NT2/D1 (cell line): ENCODE measurements at regions not wholly inside any gene's neighbourhood (a gene's known extent, or its start where the extent isn't known, plus 50 kb on each side); places are given as distances from the start of the nearest gene placed in this dataset.

Source experiments
- SUZ12 ChIP-seq: IDR thresholded peaks from 2 replicates; pipeline ENCODE4 v1.6.1; 2011; ENCODE audit not compliant: insufficient read length, insufficient read depth; ENCODE audit errors: extremely low read depth
- YY1 ChIP-seq: IDR thresholded peaks from 2 replicates; pipeline ENCODE4 v1.6.1; 2011; ENCODE audit not compliant: insufficient read length, insufficient read depth

- TF ChIP-seq SUZ12 (no peak), YY1 (no peak)
Observed at GRCh38 chr1:24987424-24987823, 57.3 kb upstream of the RUNX3 start.
